Femur (tissue), 1 donor: ENCODE measurements at regions not wholly inside any gene's neighbourhood (a gene's known extent, or its start where the extent isn't known, plus 50 kb on each side); places are given as distances from the start of the nearest gene placed in this dataset.
"Not testable (repeated sequence)": the region's sequence is repeated elsewhere in the genome, so short reads cannot be mapped to it uniquely, and the experiment has no call there.

Source experiments
- DNase-seq: peaks from one replicate; pipeline ENCODE4 v3.0.0-alpha.2; 2017

GRCh38 chrX:65331371-65331770 lies 203.2 kb downstream of the LAS1L start:
- no peak for DNase-seq

DNA sequence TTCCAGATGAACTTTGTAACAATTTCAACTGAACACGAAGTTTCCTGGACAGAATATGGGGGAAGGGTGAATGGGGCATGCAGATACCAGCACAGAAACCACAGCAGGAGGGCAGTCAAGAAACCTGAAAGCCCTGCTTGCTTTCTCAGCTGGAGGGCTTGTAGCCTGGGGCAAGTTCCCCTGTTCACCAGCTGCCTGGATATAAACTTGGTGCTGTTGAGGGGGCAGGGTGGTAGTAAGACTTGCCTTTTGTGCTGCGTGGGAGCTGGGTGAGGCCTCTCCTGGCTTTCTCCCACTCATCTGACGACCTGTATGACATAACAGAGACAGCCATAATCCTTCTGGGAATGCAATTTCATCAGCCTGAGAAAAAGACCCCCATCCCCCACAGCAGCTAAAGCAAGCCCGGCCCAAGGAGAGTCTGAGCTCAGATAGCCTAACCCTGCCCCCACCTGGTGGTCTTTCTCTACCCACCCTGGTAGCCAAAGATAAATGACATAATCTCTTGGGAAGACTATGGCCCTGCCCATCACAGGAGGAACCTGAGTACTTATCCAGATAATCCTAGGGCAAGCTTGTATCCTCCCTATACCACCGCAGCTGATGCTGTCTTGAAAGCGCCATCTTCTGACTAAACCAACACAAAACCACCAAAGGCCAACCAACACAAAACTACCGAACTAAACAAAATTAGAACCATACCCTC lies 234.3 kb downstream of the LAS1L start:
- DNase-seq = no peak

- not testable (repeated sequence) for DNase-seq
Measured at GRCh38 chrX:65282905-65283304, 251.7 kb downstream of the LAS1L start.

DNA sequence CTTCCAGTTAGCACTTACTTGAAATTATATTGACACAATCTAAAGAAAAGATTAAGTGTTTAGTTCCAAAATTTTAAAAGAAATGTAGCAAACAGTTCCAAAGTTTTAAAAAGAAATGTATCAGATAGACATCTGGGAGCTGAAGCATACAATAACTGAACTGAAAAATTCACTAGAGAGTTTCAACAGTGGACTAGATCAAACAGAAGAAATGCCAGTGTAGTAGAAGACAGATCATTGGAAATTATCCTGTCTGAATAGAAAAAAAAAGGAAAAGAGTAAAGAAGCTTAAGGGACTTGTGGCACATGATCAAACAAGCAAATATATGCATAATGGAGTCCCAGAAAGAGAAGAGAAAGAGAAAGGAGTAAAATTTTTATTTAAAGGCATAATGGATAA lies 261.4 kb downstream of the LAS1L start:
- no peak for DNase-seq

DNA sequence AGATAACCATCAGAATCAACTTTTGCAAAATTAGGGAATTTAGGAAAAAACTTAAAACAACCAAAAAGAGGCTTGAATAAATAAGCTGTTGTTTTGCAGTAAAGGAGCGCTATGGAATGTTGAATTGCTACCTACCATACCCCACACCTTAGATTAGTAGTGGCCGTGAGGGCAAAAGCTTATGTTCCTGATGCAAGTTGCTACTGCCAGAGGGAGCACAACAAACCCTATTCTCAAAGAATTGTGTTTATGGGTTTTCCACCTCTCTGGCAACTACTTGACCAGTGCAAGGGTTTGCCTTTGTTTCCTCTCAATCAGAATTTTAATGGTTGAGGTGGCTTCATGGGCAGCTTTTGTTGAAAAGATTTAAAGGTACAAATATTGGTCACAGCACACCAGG lies 268.1 kb downstream of the LAS1L start:
- no peak for DNase-seq

- no peak for DNase-seq
Measured at GRCh38 chrX:65253817-65254216, 277.6 kb upstream of the ZC4H2 start.

- DNase-seq = no peak
Measured at GRCh38 chrX:65241059-65241721, 264.9 kb upstream of the ZC4H2 start.

- no peak for DNase-seq
Measured at GRCh38 chrX:65203545-65203944, 227.3 kb upstream of the ZC4H2 start.

GRCh38 chrX:65196758-65197360 lies 220.6 kb upstream of the ZC4H2 start:
- DNase-seq = peak; percentile 46

GRCh38 chrX:65195621-65196020 lies 219.4 kb upstream of the ZC4H2 start:
- no peak for DNase-seq

DNA sequence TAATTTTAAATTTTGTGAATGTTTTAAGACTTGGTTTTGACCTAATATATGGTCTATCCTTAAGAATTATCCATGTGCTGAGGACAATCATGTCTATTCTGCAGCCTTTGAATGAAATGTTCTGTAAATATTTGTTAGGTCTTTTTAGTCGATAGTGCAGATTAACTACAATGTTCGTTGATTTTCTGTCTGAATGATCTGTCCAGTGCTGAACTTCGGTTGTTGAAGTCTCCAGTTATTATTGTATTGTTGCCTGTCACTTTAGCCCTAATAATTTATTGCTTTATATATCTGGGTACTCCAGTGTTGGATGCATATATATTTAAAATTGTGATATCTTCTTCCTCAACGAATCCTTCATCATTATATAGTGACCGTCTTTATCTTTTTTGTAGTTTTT lies 218.3 kb upstream of the ZC4H2 start:
- DNase-seq = no peak

DNA sequence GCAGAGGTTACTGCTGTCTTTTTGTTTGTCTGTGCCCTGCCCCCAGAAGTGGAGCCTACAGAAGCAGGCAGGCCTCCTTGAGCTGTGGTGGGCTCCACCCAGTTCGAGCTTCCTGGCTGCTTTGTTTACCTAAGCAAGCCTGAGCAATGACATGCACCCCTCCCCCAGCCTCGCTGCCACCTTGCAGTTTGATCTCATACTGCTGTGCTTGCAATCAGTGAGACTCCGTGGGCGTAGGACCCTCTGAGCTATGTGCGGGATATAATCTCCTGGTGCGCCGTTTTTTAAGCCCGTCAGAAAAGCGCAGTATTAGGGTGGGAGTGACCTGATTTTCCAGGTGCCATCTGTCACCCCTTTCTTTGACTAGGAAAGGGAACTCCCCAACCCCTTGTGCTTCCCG lies 187.1 kb upstream of the ZC4H2 start:
- DNase-seq = not testable (repeated sequence)

GRCh38 chrX:65148232-65148631 lies 172.0 kb upstream of the ZC4H2 start:
- no peak for DNase-seq

DNA sequence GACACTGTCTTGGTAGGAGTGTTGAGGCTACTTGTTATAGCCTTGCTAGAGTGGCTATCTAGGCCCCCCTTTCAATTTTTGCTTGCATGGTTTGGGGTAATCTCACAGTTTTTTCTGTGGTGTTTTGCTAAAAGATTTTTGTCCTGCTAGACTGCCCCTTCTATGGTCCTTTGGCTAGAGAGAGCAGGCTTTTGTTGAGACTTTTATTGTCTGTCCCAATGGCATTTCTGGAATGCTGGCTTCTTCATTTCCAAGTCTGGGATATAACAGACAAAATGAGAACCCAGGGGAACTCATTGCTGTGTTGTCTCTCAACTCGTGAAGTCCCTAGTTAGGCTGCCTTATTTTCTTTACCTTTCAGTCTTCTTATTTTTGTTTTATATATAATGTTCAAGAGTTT lies 160.2 kb upstream of the ZC4H2 start:
- no peak for DNase-seq

GRCh38 chrX:65127842-65128241 lies 151.6 kb upstream of the ZC4H2 start:
- DNase-seq = peak; percentile 27

GRCh38 chrX:65098851-65099250 lies 122.6 kb upstream of the ZC4H2 start:
- no peak for DNase-seq

- no peak for DNase-seq
Measured at GRCh38 chrX:65093658-65094057, 117.4 kb upstream of the ZC4H2 start.

- no peak for DNase-seq
Measured at GRCh38 chrX:65073233-65073632, 97.0 kb upstream of the ZC4H2 start.

- no peak for DNase-seq
Measured at GRCh38 chrX:65072590-65072989, 96.3 kb upstream of the ZC4H2 start.

GRCh38 chrX:65058626-65059025 lies 82.4 kb upstream of the ZC4H2 start:
- not testable (repeated sequence) for DNase-seq

DNA sequence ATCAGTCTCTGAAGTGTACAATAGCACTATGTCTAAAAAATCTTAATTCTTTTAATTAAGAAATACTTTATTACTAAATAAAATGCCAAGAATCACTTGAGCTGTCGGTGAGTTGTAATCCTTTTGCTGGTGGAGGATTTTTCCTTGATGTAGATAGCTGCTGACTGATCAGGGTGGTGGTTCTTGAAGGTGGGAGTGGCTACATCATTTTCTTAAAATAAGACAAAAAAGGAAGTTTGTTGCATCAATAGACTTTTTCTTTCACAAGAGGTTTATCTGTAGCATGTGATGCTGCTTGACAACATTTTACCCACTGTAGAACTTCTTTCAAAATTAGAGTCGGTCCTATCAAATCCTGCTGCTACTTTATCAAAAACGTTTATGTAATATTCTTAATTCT lies 68.8 kb upstream of the ZC4H2 start:
- DNase-seq = no peak

DNA sequence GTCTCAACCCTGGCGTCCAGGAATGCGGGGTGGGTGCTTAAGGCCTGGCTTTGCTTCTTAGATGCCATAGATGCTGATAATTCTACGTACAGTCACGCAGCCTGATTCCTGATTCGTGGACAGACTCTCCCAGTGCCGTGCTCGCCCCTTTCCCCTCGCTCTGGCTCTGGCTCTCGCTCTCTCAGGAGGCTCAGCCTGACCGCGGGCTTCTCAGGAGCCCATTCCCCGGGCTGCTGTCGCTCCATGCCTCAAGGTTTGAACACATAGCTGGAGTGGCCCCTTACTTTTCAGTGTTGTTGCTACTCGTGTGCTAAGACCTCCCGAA lies 59.2 kb upstream of the ZC4H2 start:
- peak; percentile 38 for DNase-seq

GRCh38 chrX:65034668-65035445 lies 58.6 kb upstream of the ZC4H2 start, which contains the start of gene ZC3H12B:
ZC3H12B (plus strand) TSS chrX:65034826.
- DNase-seq = peak; percentile 89

DNA sequence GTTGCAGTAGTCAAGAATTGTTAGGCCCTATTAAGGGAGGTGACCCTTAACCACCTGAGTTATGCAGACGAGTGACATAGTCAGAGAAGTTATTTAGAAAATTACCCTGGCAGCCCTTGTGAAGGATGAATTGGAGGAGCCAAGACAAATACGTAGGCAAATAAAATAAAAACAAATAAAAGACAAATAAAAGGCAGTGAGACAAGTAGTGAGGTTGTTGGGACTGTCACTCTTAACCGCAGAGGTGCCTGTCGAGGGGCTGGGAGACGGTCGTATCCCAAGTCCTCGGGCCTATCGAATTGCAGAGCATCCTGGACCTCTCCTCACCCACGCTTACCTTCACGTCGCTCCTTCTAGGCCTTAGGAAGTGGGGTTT lies 58.0 kb upstream of the ZC4H2 start:
- no peak for DNase-seq
